ENCODE measurements at regions not wholly inside any gene's neighbourhood (a gene's known extent, or its start where the extent isn't known, plus 50 kb on each side); places are given as distances from the start of the nearest gene placed in this dataset.
"Not testable (repeated sequence)": the region's sequence is repeated elsewhere in the genome, so short reads cannot be mapped to it uniquely, and the experiment has no call there.

DNA sequence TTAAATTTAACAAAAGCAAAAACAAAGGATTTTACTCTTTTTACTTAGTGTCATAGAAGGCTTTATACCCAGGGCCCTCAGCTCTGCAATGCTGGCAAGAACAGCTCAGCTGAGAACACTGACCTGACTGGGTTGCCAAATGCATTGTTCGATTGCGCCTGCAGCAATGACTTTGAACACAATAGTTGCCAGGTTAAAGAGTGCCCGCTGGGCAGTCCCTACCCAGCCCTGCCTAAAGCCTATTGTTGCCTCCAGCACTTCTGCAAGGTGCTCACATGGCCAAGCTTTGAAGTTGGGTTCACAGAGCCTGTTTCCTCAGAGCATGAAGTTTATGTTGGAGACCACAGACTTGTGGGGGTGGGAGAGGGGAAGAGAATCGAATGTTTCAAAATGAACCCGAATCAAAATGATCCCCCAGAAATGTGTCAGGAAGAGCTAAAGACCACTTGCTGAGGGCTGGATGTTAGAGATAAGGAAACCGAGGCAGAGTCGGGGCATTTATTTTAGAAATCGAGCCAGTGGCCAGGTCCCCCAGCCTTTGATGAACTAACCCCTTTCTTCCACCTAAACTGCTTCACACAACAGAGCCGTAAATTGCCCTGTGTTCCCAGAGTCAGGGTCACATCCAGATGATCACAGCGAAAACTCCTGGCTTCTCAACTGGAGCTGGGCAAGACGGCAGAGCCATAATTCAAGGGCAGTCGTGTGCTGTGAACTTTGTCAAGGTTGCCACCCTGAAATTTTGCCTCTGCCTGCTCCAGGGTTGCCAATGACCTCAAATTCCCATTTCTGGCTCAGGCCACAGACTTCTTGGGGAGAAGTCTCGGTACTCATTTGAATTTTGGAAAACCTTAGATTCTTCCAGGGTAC, 55.0 kb downstream of the FOXA2 start:
- DNase-seq = no peak

DNA sequence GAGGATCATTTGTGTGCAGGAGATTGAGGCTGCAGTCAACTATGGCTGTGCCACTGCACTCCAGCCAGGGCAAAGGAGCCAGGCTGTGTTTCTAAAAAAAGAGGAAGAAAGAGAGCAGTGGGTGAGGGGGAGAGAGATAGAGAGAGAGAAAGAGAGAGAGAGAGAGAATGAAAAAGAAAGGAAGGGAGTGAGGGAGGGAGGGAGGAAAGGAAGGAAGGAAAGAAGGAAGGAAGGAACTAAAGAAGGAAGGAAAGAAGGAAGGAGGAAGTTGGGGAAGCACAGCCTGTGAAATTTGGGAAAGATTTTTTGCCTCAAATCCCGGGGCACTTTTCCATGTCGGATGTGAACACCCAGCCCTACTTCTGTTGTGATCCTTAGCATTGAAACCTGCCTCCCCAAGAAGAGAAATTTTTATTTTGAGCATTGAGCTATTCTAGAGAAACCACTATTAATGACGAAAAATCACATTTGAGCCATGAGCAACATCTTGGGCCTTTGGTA, 57.8 kb downstream of the FOXA2 start:
- DNase-seq = no peak

DNA sequence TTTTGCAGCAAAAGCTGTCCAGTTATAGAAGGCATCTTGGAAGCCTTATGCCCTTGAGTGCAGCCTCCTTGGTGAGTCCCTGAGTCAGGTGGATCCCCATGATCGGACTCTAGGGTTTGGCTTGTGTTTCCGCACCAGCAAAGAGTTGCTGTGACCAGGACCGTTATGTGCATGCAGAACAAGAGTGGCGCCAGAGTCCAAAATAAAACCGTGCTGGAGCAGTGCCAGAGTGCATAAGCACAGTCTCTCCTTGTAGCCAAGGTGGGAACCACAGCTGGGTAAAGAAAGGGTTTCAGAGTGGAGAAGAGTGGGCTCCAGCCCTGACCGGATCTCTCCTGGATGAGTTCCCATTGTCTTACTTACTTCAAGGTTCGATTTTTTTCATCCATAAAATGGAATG, 58.6 kb downstream of the FOXA2 start:
- DNase-seq = no peak

DNA sequence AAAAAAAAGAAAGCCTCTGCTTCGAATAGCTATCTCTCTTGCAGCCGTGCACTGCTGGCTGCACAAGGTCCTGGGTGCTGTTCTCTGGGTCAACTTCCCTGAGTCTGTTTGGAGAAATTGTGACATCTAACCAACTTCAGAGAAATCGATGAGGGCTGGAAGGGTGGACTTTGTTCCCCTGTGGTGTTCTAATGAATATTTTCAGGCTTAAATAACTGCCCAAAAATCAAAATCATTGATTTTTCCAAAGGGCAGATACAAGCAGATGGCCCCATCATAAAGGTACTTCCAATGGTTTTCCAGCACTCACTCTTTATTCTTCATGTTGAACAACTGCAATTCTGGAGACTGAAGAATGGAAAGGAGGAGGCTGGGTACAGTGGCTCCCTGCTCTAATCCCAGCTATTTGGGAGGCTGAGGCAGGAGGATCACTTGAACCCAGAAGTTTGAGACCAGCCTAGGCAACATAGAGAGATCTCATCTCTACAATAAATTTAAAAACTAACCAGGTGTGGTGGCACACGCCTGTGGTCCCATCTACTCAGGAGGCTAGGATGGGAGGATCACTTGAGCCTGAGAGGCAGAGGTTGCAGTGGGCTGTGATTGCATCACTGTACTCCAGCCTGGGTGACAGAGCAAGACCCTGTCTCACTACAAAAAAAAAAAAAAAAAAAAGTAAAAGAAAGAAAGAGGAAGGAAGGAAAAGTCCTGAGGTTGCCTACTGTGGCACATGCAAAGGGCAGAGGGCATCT, 59.1 kb downstream of the FOXA2 start:
- no peak for DNase-seq

DNA sequence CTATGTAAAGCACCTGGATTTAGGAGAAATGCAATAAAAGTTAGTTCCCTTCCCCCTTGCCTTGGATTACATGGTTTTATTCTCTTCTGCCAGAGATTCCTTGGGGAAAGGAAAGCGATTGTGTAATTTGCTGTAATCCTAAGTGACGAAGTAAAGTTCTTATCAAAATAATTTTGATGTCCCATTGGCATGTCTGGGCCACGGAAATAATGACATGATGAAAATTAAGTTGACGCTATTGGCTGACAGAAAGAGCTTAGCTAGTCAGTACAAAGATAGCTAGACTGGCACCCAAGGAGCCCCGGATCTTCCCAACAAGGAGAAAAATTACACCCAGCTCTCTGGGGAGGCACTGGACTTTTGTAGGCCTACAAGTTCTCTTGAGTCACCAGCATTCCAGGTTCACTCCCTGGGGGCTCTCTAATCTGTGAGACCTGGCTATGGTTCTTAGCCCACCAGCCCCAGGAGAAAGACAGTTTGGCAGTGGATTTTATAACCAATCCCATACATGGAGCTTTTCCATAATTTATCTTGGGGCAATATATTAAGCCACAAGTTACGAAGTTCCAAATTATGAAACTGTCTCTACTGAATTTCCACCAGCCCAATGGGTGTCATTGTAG, 59.9 kb downstream of the FOXA2 start:
- no peak for DNase-seq

DNA sequence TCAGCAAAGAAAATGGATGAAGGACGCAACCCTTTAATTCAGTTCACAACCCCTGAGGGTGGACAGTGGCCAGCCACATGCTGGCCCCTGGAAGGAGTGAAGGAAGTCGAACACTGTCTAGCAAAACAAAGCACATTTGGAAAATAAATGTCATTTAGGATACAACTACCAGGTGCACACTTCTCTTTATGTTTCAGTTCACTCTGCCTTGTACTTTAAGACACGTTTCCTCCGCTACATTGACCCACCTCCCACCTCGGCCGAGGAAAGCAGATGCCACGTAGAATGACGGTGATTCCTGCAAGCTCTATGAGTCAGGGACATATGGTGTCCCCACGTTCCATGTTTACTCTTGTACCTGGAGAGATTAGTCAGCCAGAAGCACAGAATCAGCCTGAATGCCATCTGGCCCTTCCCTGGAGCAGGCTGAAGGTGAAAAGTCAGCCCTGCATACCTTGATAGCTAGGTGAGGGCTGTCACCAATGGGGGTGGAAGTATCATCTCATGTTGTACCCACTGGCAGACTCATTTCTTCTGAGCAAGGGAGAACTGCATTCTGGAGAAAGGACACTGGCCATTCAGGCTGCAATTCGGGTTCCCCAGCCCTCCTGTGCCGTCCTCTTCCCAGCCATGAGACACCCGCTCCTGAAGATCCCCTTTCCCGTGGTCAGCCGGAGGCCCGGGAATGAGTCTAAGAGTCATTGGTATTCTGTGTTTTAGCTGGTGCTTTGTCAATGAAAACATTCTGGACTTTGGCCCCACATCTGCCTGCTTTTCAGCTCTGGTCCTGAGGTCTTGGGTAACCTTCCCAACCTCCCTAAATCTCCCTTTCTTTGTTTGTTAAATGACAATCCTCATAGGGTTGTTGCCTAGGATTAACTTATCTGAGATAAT, 60.6 kb downstream of the FOXA2 start:
- DNase-seq = no peak

DNA sequence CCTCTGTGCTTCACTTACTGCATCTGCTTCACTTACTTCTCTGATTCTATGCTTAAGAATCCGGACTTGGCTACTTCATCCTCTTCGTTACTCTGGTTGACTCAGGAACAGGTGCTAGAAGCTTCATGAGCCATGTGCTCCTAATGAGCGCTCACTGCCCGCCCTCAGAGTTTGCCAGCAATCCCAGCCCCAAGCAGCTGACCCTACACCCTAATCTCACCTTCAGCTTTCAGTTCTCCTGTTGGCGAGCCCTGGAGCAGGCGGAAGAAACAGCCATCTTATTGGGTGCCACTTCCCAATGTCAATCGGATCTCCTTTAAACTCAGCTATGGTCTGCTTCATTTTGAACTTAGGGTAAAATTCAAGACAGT, 61.3 kb downstream of the FOXA2 start:
- DNase-seq = no peak

DNA sequence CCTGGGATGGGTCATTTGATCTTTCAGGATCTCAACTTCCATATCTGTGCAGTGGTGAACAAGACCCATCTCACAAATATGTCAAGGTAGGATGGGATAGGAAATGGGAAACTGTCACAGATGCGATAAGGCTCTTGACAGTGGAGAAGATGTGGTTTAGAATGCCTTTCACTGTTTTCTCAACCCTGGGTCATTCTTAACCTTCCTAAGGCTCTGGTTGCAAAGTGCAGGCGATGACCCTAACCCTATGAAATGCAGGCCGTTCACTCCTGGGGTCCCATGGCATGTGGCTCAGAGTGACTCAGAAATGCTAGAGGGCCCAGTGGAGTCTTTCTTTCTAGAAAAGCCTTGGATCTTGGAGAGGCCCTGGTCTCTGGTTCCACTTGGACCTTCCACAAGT, 61.7 kb downstream of the FOXA2 start:
- DNase-seq = no peak

DNA sequence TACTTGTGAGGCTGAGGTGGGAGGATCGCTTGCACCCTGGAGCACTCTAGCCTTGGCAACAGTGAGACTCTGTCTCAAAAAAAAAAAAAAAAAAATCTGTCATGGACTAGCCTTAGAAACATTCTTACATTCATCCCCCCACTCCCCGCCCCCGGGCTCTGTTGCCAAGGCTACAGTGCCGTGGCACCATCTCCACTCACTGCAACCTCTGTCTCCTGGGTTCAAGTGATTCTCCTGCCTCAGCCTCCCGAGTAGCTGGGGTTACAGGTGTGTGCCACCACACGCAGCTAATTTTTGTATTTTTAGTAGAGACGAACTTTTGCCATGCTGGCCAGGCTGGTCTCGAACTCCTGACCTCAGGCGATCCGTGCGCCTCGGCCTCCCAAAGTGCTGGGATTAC, 62.4 kb downstream of the FOXA2 start:
- not testable (repeated sequence) for DNase-seq

DNA sequence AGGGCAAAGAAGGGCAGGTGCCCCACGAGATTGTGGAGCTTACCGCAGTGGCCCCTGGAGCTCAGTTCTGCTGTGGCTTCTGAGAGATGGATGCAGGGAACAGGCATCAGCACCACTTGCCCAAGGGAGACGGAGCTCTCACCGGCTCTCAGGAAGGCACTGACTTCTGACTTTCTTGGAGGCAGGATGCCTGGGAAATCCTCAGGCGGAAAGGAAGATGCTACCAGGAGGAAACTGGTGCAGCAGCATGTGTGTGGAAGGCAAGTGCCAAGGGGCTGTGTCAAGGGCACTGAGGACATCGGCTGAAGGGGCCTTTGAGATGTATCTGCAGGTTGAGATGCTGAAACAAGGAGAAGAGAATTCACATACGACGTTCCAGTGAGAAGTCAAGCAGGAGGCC, 64.0 kb downstream of the FOXA2 start:
- no peak for DNase-seq

DNA sequence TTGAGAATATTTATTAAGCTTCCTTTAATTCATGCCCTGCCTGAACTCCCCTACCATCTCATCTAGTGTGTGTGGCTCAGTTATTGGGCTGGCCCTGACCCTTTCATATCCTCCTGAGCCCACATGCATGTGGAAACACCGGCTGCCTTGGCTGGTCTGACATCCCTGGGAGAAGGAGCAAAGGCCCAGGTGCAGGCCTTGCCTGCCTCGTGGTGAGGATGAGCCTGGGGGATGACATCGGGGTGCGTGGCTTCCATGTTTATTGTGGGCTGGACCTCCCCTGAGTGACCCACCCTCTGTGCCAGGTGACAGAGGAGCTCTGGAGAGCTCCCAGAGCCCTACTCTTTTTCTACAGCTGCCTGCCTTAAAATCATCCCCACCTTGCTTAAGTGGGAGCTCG, 69.1 kb downstream of the FOXA2 start:
- no peak for DNase-seq

DNA sequence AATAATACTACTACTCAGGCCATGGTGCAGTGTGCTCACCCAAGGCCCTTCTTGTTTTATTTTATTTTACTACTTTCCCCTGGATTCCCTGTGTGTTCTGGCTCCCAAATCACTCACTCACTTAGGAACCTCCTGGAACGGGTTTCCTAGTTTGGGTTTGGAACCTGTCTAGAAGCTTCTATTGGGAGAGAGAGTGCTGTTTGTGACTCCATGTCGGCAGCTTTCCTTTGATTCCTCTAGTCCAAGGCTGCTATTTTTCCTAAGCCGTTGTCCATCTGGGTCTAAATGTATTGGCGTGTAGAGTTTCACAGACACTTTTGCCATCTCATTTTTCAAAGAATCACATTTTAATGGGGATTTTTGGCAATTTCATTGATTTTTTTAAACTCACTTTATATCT, 70.8 kb downstream of the FOXA2 start:
- no peak for DNase-seq

DNA sequence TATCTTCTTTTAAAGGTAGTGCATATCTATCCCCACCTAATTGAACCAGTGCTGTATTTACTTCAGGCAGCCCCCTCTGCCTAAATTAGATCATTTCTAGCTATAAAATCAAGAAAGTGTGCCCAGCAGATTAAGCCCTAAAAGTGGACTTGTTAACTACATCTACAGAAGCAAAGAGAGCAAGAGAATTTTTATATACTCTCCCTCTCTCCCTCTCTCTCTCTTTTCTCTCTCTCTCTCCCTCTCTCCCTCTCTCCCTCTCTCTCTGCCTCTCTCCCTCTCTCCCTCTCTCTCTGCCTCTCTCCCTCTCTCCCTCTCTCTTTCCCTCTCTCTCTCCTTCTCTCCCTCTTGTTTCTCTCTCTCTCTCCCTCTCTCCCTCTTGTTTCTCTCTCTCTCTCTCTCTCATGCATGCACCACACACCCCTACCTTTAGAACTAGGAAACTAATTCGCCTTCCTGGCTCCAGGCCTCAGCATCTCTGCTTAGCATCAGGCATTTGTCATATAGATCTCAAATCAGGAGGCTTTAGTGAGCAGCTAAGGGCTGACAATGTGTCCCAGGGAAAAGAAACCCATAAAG, 71.4 kb downstream of the FOXA2 start:
- DNase-seq = no peak

DNA sequence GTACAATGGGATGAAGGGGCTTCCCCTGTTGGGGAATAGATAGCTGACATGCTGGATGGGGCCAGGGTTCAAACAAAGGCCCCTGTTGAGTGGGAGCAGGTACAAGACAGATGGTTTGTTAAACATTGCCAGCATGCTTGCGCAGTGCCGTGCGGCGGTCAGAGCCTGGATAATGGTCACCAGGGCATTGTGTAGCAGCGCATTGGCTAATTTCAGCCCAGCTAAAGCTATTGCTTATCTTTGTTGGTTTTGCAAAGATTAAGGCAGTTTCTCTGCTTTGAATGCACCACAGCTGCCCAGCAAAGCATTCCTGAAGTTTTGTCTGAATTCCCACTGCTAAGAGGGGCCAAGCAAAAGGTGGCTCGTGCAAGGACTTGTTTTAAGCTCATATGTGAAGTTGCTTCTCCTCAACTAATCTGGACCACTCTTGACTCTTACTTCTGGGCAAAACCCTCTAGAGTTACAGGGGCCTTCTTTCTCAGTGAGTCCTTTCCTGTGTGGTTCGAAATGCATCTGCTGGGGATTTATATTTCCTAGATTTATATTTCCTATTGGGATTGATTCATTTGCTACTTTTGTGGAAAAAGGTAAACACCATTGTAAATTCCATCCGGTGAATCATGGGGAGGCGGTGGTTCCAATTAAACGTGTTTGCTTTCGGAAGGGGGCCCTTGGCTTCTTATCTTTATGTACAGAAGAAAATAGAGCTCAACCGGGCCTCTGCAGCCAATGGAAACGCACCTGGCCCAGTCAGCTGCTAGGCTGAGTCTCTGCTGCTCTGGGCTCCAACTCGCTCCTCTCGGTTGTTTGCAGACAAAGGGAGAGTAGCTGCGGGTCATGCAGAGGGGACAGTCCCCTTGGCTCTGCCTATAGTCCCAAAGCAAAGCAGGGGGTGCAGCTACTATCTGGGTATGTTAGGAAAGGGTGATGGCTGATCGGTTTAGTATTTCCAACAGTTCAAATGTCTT, 72.1 kb downstream of the FOXA2 start:
- no peak for DNase-seq

DNA sequence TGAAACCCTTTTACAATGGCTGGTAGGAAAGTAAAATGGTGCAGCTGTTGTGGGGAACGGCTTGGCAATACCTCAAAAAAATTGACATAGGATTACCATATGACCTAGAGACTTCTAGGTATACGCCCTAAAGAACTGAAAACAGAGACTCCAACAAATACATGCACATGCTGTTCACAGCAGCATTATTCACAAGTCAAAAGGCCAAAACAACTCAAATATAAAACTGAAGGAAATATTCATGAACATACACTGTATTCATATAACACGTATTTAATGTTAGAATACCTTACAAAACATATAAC, 74.6 kb downstream of the FOXA2 start:
- DNase-seq = no peak

DNA sequence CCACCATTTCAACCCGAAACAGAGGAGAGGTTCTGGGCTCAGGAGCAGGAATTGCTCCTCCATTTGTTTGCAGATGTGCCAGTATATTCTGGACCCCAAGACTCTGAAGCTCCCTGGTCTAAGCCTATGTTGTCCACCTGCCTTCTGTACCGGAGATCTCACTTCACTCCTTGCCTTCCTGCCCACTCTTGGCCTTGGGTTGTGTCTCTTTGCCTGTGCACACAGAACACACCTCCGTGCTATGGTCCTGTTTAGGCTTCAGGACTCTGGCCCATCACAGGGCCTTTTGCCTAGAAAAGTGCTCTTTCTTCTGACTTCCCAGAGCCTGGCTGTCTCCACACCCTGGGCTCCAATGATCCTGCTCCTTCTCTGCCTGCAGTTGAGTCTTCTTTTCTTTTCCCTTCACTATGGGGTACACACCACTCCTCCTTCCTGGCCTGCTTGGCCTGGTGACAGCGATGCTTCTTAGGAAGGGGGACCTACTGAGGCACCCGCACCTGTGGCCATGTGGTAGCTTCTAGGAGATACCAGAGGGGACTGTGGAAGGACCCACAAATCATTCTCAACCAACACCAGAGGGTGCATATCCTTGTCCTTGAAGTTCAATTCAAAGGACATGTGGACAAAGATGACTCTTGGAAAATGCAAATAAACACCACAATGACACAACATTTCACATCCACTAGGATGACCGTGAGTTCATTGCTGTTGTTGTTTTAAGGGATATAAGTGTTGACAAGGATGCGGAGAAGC, 75.1 kb downstream of the FOXA2 start:
- DNase-seq = no peak

DNA sequence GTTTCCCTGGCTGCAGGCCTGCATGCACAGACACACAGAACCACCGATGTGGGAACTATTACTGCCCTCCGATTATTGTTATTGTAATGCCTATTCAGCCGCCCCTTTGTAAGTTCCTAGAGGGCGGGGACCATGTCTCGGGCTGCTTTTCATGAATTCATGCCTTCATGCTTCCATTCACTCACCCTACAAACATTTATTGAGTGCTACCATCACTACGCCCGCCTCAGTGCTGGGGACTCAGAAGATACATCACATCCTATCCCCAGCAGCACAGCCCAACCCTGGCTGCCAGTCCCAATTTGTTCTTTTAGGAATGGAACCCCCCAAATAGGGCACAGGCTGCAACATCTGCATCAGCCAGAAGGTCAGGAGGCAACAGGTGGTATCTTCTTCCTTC, 75.9 kb downstream of the FOXA2 start:
- no peak for DNase-seq

DNA sequence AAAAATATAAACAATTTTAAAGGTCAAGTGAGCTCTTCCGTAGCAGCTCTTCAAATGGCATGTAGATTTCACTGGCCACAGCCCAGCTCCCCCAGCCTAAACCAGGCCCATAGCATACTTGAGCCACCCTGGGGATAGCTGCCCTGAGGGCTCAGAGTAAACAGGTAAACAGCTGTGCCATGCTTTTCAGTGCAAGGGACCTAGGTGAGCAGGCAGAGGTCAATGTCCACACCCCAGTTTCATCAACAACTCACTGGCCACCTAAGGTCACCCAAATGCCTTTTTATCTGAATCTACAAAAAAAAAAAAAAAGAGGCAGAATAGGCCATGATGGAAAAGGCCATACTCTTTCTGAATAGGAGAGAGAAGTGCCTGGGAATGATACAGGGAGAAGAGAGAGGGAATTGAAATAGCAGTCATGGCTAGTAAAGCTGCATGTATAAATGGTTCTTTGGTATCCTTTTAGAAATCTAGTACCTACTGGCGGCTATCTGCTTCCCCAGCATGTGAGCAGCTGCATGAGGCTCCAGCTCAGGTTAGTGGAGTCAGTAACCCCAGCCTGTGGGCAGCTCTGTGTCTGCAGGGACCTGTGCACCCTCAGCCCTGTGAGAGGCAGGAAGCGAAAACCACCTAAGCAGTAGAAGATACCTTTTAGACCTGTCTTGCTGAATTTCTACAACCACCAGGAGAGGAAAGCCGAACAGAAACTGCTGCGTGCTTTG, 77.0 kb downstream of the FOXA2 start:
- DNase-seq = no peak

DNA sequence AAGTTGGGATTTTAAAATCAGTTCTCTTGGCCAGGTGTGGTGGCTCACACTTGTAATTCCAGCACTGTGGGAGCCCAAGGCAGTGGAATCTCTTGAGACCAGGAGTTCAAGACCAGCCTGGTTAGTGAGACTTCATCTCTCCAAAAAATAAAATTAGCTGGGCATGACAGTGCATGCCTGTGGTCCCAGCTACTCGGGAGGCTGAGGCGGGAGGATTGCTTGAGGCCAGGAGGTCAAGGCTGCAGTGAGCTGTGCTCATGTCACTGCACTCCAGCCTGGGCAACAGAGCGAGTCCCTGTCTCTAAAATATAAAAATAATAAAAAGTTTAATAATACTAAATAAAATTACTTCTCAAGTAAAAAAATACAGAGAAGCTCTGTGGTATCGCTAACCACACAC, 77.5 kb downstream of the FOXA2 start:
- DNase-seq = no peak

DNA sequence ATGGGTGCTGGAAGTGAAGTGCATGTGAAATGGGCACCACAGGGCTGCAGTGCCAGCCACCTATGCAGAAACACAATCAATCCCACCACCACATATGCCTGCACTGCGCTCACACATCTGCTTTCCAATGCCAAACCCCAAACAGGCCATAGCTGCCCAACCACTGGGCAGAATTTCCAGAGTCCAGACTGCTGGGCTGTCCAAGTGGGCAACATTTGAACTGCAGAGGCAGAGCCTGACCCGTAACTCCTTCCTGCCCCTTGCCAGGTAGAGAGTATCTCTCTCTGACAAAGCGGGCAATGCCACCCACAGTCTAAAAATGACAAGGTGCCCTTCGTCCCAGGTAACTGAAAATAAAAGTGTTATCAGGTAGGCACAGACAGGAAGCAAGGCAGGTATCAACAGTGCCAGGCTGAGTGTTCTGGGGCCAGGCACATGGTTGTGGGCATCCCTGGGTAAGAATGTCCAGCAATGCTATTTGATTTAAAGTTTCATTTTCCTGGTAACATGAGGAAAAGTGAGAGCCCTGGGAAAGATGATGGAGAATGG, 79.5 kb downstream of the FOXA2 start:
- DNase-seq = no peak
